Fibroblast of skin of right quadriceps (primary cell): ENCODE measurements at regions not wholly inside any gene's neighbourhood (a gene's known extent, or its start where the extent isn't known, plus 50 kb on each side); places are given as distances from the start of the nearest gene placed in this dataset.
"Not testable (repeated sequence)": the region's sequence is repeated elsewhere in the genome, so short reads cannot be mapped to it uniquely, and the experiment has no call there.

Experiments
- DNase-seq: peaks from one replicate; pipeline ENCODE4 v3.0.0-alpha.2; 2013

- DNase-seq, result no peak
Observed at GRCh38 chr2:142571934-142572333, 305.5 kb upstream of the KYNU start.

GRCh38 chr2:142562900-142563299, 314.6 kb upstream of the KYNU start:
- DNase-seq, result no peak

GRCh38 chr2:142561656-142562055, 315.8 kb upstream of the KYNU start:
- DNase-seq, result no peak

DNA sequence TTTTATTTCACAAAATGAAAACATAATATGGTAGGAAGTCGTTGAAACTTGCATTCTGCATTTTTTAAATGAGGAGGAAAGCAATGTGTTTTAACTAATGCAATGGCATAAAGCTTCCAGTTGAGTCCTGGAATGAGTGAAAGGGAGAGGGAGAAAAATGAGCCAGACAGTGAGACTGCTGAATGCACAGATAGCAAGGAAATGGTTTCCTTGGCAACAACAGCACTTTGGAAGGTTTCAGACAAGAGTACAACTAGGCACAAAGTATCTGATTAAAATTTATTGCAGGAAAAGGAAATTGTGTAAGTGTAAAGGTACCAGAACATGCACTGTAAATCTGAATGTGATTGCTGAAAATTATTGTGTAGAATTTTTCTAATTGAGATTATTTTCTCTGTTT, 320.1 kb upstream of the KYNU start:
- no peak for DNase-seq

DNA sequence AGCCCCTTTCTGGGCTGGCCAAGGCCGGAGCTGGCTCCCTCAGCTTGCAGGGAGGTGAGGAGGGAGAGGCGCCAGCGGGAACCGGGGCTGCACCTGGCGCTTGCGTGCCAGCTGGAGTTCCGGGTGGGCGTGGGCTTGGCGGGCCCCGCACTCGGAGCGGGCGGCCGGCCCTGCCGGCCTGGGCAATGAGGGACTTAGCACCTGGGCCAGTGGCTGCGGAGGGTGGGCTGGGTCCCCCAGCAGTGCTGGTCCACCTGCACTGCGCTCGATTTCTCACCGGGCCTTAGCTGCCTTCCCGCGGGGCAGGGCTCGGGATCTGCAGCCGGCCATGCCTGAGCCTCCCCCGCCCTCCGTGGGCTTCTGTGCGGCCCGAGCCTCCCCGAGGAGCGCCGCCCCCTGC, 331.5 kb upstream of the KYNU start:
- not testable (repeated sequence) for DNase-seq

DNA sequence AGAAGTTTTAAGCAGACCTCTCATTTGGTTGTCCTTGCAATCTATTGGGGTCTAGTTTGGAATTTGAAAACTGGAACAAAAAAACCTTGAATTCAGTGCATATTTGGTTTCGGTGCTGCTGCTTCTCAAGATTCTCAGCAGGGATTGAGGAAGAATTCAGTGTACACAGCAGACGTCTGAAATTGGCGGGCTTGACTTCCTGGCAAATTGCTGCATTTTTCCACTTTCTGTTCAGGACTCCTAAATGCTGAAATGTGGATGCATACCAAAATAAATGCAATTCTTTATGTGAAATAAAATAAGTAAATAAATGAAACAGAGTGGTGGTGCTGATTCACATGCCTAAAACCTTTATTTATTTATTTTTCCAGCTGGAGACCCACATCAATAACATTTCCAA, 332.4 kb upstream of the KYNU start:
- no peak for DNase-seq

- no peak for DNase-seq
Observed at GRCh38 chr2:142544173-142544572, 333.3 kb upstream of the KYNU start.

DNA sequence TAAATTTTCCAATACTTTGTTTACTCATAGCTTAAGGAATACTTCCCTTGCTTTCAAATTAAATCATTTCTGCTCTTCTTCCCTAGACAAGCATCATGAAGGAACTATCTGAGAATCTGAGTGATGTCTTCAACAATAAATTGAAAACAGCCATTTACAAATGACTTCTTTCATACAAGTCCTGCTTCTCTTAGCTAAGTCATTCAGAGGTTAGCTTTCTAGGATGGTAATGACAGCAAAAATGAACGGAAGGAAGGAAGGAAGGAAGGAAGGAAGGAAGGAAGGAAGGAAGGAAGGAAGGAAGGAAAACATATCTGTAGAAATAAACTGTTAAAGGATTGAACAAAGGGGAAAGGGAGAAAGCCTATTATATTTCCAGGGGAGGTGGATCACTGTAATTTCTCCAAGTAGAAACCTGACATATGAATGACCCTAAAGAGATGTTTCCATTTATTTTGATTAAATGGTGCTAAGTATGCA, 335.0 kb upstream of the KYNU start:
- no peak for DNase-seq

GRCh38 chr2:142536966-142537365, 340.5 kb upstream of the KYNU start:
- no peak for DNase-seq

DNA sequence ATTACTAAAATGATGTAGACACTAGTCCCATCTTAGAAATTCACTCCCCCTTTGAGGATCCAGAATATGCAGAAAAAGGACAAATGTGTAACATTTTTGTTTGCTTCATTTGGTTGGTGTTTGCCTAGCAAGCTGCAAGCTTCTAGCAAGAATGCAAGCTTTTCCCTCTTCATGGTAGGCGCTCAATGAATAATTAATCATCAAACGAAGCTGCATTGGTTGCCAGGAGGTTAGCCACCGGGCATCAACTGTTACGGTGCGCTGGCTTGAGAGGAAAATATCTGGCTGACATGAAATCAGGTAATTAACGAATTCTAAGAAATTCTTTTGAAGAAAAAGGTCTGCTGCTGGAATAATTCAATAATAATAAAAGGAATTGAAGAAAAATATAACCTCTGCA, 341.0 kb upstream of the KYNU start:
- DNase-seq, result no peak

GRCh38 chr2:142535311-142535710, 342.2 kb upstream of the KYNU start:
- DNase-seq, result no peak

DNA sequence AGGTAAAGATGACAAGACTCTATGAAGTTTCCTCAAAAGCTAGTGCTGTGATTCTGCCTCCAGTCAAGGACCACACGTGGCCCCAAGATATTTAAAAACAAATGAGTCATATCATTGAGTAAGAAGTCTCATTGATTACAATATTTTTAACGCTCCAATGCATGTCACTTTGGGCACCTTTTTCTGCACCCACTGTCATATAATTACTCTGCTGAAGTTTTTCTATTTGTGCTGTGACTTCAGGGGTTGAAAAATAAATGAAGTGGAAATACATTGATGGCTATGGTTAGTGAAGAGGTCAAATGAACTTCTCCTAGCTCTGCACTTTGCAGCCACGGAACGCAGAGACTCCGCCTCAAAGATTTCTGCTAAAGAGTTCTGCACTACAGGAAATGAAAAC, 344.3 kb upstream of the KYNU start:
- DNase-seq, result no peak

DNA sequence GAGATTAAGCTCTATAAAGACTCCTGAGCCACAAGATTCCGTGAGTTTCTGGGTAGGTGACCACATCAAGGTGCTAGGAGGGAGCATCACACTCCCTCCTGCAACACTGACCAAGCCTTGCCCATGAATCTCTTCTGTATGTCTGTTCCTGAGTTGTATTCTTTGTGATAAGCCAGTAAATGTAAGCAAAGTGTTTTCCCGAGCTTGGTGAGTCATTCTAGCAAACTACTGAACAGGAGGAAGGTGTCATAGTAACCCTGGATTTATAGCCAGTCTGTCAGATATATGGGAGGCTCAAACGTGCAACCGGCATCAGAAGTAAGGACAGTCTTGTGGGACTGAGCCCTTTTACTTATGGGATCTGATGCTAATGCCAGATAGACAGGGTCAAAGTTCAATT, 346.1 kb upstream of the KYNU start:
- DNase-seq, result no peak

DNA sequence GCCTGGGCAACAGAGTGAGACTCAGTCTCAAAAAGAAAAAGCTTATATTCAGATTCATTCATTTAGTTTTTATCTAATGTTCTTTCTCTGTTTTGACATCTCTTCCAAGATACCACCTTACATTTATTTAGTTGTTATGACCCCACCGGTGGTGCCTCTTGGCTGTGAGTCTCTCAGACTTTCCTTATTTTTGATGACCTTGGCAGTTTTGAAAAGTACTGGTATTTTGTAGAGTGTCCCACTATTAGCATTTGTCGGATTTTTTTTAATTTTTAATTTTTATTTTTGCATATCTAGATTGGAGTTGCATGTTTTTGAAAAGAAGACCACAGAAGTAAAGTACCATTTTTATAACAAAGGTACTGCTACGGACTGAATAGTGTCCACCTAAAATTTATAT, 351.7 kb upstream of the KYNU start:
- DNase-seq, result no peak

GRCh38 chr2:142521492-142521891, 356.0 kb upstream of the KYNU start:
- DNase-seq, result no peak

DNA sequence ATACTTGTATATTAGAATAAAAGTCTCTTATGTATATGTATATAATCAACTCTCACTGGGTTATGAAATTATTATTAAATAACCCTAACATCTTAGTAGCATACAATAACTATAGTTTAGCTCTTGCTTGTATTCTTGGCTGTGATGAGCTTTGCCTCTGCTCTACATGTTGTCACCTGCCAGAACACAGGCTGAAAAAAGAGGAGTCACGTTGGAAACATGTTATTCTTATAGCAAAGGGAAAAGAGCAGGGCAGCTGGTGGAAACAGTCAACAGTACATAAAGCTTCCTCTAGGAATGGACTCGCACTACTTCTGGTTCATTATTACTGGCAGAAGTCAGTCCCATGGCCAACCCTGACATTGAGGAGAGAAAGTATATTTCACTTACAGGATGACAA, 362.0 kb upstream of the KYNU start:
- no peak for DNase-seq

DNA sequence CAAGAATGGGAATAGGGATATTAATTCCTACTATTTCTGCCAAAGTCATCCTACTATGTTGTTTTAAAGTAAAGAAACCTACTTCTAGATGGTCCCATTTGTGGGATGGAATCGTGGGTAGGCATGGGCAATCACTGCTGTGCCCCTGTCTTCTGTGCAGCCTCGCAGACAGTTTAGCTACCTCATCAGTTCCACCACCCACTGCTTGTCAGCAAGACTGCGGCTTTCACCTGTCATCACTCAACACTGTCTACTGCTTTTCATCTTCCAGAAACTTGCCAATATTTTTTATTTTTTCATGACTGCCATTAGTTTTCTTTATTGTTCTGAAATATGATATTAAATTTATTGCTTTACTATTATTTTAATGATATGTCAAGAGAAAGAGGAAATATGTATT, 368.1 kb upstream of the KYNU start:
- no peak for DNase-seq

DNA sequence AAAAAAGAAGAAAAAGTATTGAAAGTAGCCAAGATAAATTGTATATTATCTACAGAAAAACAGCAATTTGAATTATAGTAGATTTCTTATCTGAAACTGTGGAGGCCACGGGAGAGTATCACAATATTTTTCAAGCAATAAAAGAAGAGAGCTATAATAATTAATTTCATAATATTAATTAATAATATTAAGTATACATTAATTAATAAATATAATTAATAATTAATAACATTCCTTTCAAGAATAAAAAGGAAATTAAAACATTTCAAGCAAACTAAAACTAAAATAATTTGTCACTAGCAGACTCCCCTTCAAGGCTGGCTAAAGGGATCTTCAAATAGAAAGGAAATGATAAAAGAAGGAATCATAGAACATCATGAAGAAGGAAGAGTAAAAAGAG, 372.7 kb upstream of the KYNU start:
- DNase-seq, result no peak

DNA sequence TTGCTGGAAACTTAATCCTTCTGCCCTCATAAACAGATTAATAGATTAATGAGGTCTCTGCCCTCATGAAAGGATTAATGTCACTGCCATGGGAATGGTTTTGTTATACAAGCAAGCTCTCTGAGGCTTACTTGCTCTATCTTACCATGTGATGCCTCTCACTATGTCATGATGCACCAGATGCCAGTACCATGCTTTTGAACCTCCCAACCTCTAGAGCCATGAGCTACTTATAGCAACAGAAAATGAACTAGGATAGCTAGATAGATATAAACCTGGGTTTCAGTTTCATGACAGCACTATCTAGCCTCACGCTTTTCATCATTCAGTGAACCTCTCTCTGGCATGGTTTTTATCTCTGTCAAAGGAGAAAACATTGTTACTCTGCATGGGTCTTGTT, 371.6 kb upstream of the LRP1B start:
- no peak for DNase-seq

GRCh38 chr2:142495141-142495540, 364.3 kb upstream of the LRP1B start:
- no peak for DNase-seq

DNA sequence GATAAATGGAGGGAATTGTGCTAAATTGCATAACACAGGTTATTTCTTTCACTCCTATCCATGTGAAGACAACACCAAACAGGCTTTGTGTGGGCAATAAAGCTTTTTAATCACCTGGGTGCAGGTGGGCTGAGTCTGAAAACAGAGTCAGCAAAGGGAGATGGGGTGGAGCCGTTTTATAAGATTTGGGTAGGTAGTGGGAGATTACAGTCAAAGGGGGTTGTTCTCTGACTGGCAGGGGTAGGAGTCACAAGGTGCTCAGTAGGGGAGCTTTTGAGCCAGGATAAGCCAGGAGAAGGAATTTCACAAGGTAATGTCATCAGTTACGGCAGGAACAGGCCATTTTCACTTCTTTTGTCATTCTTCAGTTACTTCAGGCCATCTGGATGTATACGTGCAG, 358.8 kb upstream of the LRP1B start:
- DNase-seq, result not testable (repeated sequence)

DNA sequence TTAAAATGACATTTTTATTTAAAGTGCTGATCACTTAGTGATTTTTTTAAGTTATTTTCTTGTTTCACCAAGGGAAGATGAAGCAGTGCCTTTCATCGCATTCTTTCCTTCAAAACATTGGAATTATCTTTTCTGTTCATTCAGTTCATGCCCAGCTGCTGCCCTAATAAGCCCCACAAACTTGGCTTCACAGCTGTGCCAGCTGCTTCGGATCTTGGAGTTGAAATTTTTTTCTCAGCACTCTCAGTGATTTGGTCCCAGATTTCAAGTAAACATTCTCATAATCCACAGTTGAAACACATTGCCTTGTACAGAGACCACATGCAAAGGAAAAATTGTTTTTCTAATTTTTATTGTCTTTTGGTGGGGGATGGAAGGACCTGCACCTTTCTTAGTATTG, 353.3 kb upstream of the LRP1B start:
- DNase-seq, result no peak

DNA sequence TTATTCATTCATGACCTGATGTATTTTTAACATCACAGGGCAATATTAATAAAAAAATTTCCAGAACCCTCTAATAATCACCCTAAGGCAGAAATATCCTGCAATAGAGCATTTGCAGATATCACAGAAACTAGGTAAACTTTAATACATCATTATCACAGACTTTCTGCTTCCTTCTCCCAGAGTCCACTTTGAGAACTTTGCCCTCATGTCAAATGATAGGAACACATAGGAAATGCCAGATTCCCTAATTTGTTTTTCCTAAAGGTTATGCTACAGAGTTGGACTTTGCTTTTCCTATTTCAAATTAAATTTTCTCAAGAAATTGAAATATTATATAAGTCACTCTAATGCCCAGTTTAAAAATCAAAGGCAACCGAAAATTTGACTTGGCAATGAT, 352.8 kb upstream of the LRP1B start:
- DNase-seq, result no peak

DNA sequence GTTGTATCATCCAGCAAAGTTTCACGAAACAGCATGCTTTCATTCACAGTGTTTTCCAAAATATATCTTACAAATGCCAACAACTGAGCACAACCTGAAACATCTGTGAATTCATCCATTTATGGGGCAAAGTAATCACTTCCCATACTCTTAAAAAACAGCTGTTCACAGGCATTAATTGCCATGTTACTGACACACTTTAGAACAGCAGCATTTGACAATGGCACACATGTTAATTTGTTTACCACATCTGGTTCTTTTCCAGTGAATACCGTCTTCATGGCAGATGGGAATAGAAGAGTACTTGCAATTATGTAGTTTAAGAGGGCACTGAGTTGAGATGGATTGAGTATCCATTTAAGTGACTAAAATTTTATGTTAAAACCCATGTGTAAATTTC, 347.4 kb upstream of the LRP1B start:
- DNase-seq, result no peak

DNA sequence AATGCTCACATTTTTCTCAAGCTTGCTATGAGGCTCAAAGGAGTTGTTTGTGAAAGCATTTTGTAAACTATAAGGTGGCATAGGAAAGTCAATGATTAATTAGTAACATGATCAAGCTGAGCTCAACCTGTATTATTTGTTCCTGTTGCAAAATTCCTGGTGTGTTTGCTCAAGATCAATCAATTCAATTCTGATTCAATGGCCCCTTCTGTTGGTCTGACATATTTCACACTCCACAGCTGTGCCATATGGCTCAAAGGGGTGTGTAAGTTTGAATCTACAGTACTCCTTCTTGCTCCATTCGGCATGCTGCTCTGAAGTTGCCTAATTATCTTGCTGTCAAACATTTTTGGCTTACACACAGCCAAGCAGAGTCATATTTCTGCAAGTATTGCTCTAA, 341.6 kb upstream of the LRP1B start:
- DNase-seq, result no peak

DNA sequence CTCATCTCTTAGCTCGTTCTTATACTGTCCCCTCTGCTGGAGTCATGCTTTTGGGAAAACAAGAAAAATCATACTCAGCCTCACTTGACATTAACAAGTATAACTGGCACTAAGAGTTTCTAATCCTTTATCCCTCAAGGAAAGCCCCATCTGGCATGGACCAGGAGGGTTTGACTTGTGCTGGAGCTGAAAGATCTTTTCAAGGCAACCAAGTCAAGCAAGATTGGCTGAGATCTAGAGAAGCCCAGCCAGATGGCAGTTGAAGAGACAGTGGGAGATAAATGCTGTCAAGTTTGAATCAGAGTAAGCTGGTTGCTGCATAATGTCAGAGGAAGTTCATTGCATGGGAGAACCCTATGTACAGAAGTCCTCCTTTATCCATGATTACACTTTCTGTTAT, 336.5 kb upstream of the LRP1B start:
- DNase-seq, result no peak
